Esophagus (tissue), 2 donors: ENCODE measurements at regions not wholly inside any gene's neighbourhood (a gene's known extent, or its start where the extent isn't known, plus 50 kb on each side); places are given as distances from the start of the nearest gene placed in this dataset.

Source experiments
- H3K27ac ChIP-seq, 2 donors: one replicate each; pipeline ENCODE4 v1.5.1; 2013; ENCODE audit warnings: low read depth in 2 of 2, mild to moderate bottlenecking in 2 of 2, inconsistent platforms in 1 of 2, low read length in 1 of 2, moderate library complexity in 1 of 2
- H3K27me3 ChIP-seq, 2 donors: one replicate each; pipeline ENCODE4 v1.6.1; 2013; ENCODE audit warnings: low read length in 2 of 2, control low read depth in 1 of 2, mild to moderate bottlenecking in 1 of 2; ENCODE audit not compliant: insufficient read depth in 2 of 2, control insufficient read depth in 1 of 2
- H3K36me3 ChIP-seq, 2 donors: one replicate each; pipeline ENCODE4 v1.6.1; 2013; ENCODE audit warnings: low read length in 1 of 2; ENCODE audit not compliant: control insufficient read depth in 2 of 2, insufficient read depth in 2 of 2
- H3K4me1 ChIP-seq, 2 donors: one replicate each; pipeline ENCODE4 v1.6.1; 2013; ENCODE audit warnings: low read length in 1 of 2; ENCODE audit not compliant: control insufficient read depth in 2 of 2, insufficient read depth in 2 of 2
- H3K4me3 ChIP-seq, 2 donors: one replicate each; pipeline ENCODE4 v1.5.1; 2013; ENCODE audit warnings: low read length in 2 of 2, mild to moderate bottlenecking in 2 of 2, low read depth in 1 of 2, moderate library complexity in 1 of 2
- H3K9me3 ChIP-seq, 2 donors: one replicate each; pipeline ENCODE4 v1.6.1; 2013; ENCODE audit warnings: mild to moderate bottlenecking in 2 of 2, low read depth in 1 of 2, low read length in 1 of 2, moderate library complexity in 1 of 2; ENCODE audit not compliant: control insufficient read depth in 2 of 2, insufficient read depth in 1 of 2
- WGBS, 2 donors: extraction: QIAGEN DNeasy Blood & Tissue Kit; methylation state at CpG; one replicate each; pipeline ENCODE4 v1.1.7; 2013; 5-methylcytosine and 5-hydroxymethylcytosine counted together
- donor health status: healthy with polysubstance abuse.
- donor health status: Bipolar disorder and iron deficiency.

DNA sequence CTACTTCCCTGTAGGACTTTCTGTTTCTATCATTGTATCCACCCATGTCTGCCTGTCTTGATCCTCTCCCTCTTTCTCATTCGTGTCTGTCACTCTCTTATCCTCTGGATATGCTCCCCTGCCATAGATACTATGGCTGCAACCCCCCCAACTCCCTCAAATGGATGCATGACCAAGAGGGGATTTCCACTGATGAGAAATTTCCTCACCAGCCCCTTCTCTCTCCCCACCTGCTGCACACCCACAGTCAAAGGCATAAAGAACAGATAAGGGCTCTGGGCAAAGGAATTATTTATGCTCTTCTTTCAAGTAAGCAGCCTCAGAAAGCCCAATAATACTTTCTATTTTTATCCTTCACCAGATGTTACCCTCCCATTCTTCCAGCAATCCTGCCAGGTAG, 121.3 kb downstream of the FOXI3 start:
- Histone ChIP-seq H3K27me3 (peaks cover 0 to 3% of the 10 kb centered on the region in 2 donors), H3K27ac (no peak overlapping the region)
- WGBS, 2 donors, result 44 to 59% methylated on average over 1 of the region's 1 CpG

GRCh38 chr2:88329815-88330603, 122.5 kb downstream of the FOXI3 start:
- Histone ChIP-seq H3K9me3 (no peaks in the 10 kb centered on the region), H3K36me3 (no peaks in the 10 kb centered on the region), H3K27me3 (peaks cover 0 to 3% of the 10 kb centered on the region in 2 donors), H3K27ac (no peak overlapping the region), H3K4me3 (no peak overlapping the region), H3K4me1 (peaks cover 0 to 2% of the 10 kb centered on the region in 2 donors)
- 35 to 47% methylated on average over 8 of the region's 8 CpGs for WGBS, 2 donors

More for the DNA sequence above, 121.3 kb downstream of the FOXI3 start:
- Histone ChIP-seq H3K4me3 (no peak overlapping the region), H3K4me1 (peaks cover 0 to 2% of the 10 kb centered on the region in 2 donors), H3K36me3 (no peaks in the 10 kb centered on the region), H3K9me3 (no peaks in the 10 kb centered on the region)

DNA sequence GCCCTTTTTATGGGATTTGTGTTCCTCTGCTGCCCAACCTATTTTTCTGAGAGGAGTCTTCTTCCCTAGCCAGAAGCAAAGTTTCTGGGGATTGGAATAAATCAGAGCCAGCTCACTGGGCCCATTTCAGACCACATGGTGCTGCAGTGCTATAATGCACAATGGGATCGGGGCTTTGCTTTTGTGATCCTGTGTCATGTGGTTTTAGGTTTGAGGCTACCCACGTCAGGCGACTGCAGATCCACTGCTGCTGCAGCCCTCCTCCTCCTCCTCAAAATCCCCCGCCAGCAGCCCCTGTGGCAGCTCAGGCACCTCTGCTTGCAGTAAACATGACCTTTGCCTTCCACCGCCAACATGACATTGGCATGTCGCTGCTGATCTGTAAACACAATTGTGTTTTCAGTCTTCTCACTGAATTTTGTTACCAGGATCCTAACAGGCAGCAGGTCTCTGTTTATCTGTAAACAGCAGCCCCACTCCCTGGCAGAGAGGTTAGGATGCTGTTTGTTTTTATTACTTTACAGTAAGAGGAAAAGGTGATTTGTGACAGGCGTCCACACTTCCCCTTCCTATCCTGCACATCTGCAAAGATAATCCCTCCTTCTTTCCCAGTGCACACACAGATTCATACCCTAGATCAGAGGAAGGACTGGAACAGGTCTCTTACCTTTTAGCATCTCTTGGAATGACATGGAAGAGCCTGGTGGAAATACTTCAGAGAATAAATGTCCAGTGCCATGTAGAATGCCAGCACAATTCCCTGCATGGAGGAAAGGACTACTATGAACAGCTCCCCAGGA, 130.8 kb downstream of the FOXI3 start:
- 44 to 60% methylated on average over 7 of the region's 7 CpGs for WGBS, 2 donors
- Histone ChIP-seq H3K27ac (no peak overlapping the region), H3K36me3 (no peaks in the 10 kb centered on the region), H3K4me3 (no peak overlapping the region), H3K4me1 (no peaks in the 10 kb centered on the region), H3K9me3 (peaks cover 0 to 2% of the 10 kb centered on the region in 2 donors), H3K27me3 (peaks cover 5 to 6% of the 10 kb centered on the region in 2 donors)

DNA sequence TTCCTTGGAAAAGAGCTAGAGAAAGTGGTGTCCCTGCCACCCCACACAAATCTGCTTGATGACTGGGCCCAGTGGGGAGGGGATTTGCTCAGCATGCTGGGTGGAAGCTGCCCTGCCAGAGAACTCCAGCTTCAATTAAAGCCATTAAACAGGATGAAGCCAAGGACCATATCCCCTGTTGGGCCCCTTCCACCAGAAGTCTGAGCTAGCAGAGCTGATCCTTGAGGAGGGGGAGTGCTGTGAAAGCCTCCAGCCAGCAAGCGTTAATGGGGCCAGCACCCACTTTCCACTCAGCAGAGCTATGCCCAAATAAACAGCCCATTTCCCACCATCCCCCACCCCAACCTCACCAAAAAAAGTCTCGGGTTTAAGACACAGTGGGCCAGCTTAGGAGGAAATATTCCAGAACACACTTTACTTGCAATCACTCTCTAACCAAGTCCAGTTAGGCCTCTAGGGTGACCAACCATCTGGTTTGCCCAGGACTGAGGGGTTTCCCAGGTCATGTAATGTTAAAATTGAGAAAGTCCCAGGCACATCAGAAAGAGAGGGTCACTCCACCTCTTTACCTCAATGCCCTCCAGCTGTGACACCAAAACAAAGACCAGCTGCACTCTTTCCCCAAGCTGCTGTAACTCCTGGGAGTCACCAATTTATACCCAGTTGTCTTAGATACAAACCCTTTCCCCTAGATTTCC, 132.3 kb downstream of the FOXI3 start:
- Histone ChIP-seq H3K4me3 (no peak overlapping the region), H3K36me3 (no peaks in the 10 kb centered on the region), H3K27me3 (peaks cover 5 to 6% of the 10 kb centered on the region in 2 donors), H3K9me3 (peaks cover 0 to 2% of the 10 kb centered on the region in 2 donors), H3K27ac (no peak overlapping the region), H3K4me1 (no peaks in the 10 kb centered on the region)
- WGBS, 2 donors, result 71 to 83% methylated on average over 2 of the region's 2 CpGs

DNA sequence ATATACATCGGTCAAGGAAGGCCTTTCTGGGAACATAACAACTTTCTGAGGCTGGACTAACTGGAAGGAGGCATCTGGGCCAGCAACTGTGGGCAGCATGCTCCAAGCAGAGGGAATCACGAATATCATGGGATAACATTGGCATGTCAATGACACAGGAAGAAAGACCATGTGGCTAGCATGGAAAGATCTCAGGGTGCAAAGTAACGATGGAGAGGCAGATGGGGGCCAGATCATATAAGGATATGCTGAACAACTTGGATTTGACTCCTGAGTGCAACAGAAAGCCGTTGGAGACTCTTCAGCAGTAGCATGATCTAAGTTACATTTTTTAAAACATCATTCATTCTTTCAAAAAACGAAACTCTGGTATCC, 133.6 kb downstream of the FOXI3 start:
- no peak overlapping the region for H3K4me3 ChIP-seq
- peaks cover 5 to 6% of the 10 kb centered on the region in 2 donors for H3K27me3 ChIP-seq
- 67 to 73% methylated on average over 5 of the region's 5 CpGs for WGBS, 2 donors
- H3K36me3 ChIP-seq, result no peaks in the 10 kb centered on the region
- H3K4me1 ChIP-seq, result no peaks in the 10 kb centered on the region
- peaks cover 0 to 2% of the 10 kb centered on the region in 2 donors for H3K9me3 ChIP-seq
- H3K27ac ChIP-seq, result no peak overlapping the region

DNA sequence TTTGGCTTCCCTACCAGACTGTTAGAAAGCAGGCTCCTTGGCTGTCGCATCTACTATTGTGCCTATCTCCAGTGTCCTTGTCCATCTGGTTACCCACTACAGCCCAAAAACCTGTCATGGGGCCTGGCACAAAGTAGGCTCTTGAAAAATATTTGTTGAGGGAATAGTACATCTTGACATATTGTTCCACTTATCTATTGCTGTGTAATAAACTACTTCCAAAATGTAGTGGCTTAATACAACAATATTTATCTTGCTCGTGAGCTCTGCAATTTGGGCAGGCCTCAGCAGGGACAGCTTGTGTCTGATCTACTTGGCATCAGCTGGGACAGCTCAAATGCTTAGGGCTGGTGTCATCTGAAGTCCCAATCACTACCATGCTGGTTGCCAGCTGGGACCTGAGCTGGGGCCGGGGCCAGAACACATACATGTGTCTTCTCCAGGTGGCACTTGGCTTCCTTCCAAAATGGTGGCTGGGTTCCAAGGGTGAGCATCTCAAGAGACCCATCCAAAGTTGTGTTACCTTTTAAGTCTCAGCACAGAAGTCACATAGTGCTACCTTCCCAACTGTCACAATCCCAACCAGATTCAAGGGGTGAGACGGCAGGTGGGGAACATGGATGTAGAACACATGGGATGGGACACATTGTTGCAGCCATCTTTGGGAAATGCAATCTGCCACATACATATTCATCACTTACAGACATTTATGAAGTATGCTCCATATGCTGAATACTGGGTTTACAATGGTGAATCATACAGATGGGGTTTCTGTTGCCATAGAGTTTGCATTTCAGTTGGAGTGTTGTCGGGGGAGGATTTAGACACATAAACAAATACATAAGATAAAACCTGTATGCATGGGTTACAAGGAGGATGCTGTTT, 134.2 kb downstream of the FOXI3 start:
- no peak overlapping the region for H3K4me3 ChIP-seq
- WGBS, 2 donors, result 85 to 89% methylated on average over 5 of the region's 5 CpGs
- H3K36me3 ChIP-seq, result no peaks in the 10 kb centered on the region
- H3K9me3 ChIP-seq, result peaks cover 0 to 2% of the 10 kb centered on the region in 2 donors
- H3K27me3 ChIP-seq, result peaks cover 5 to 6% of the 10 kb centered on the region in 2 donors
- no peaks in the 10 kb centered on the region for H3K4me1 ChIP-seq
- no peak overlapping the region for H3K27ac ChIP-seq

DNA sequence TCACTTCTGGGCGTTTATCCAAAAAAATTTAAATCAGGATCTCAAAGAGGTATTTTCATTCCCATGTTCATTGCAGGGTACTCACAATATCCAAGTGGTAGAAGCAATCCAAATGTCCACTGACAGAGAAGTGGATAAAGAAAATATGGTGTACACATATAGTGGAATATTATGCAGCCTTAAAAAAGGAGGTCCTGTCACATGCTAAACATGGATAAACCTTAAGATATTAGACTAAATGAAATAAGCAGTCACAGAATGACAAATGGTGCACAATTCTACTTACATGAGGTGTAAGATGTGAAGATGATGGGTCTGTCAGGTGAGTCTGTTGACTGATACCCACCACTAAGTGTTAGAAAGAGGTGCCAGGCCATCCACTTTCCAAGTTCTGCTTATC, 140.6 kb downstream of the THNSL2 start:
- Histone ChIP-seq H3K36me3 (no peaks in the 10 kb centered on the region), H3K4me3 (no peak overlapping the region), H3K27me3 (peaks cover 0 to 2% of the 10 kb centered on the region in 2 donors), H3K9me3 (no peaks in the 10 kb centered on the region), H3K27ac (no peak overlapping the region), H3K4me1 (no peaks in the 10 kb centered on the region)
- WGBS, 2 donors, result 84 to 87% methylated on average over 1 of the region's 1 CpG

- Histone ChIP-seq H3K9me3 (peaks cover 0 to 2% of the 10 kb centered on the region in 2 donors), H3K4me1 (no peaks in the 10 kb centered on the region), H3K27me3 (peaks cover 0 to 2% of the 10 kb centered on the region in 2 donors), H3K36me3 (no peaks in the 10 kb centered on the region), H3K27ac (no peak overlapping the region), H3K4me3 (no peak overlapping the region)
These were observed 137.7 kb downstream of the THNSL2 start for GRCh38 chr2:88307817-88308216.

DNA sequence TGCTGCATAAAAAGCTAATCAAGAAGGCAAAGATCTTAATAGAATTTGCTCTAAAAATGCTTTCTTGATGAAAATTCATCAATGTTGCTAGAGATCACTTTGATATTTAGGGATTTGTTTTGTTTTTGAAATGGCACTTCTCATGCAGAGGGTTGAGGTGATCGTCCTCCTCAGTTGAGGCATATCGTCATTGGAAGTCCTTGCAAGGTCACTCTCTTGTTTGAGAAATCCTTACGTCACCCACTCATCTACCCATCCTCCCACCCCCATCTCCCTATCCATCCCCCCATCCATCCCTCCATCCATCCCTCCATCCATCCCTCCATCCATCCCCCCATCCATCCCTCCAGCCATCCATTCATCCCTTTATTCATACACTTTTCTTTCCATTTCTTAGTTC, 133.7 kb downstream of the THNSL2 start:
- Histone ChIP-seq H3K4me1 (no peaks in the 10 kb centered on the region), H3K27me3 (peaks cover 0 to 2% of the 10 kb centered on the region in 2 donors), H3K4me3 (no peak overlapping the region), H3K27ac (no peak overlapping the region), H3K9me3 (peaks cover 0 to 2% of the 10 kb centered on the region in 2 donors), H3K36me3 (no peaks in the 10 kb centered on the region)
- 82 to 91% methylated on average over 3 of the region's 3 CpGs for WGBS, 2 donors
